HG03439 (cell line): ENCODE measurements at regions not wholly inside any gene's neighbourhood (a gene's known extent, or its start where the extent isn't known, plus 50 kb on each side); places are given as distances from the start of the nearest gene placed in this dataset.

Experiments
- ATAC-seq: cut with Tn5 transposase; IDR thresholded peaks from one replicate; pipeline ENCODE4 v1.9.1; 2021; ENCODE audit warnings: mild to moderate bottlenecking, moderate library complexity; ENCODE audit not compliant: unreplicated experiment

- no peak for ATAC-seq
Observed at GRCh38 chr15:39059917-39060316, 495.3 kb upstream of the RASGRP1 start.

- ATAC-seq: no peak
Observed at GRCh38 chr15:39061952-39062464, 497.4 kb upstream of the RASGRP1 start.

GRCh38 chr15:39066677-39067076 lies 502.1 kb upstream of the RASGRP1 start:
- ATAC-seq: no peak

GRCh38 chr15:39074341-39074985 lies 506.4 kb upstream of the THBS1 start:
- no peak for ATAC-seq

- ATAC-seq: no peak
Observed at GRCh38 chr15:39075311-39075710, 505.6 kb upstream of the THBS1 start.

- ATAC-seq: no peak
Observed at GRCh38 chr15:39075756-39076341, 505.0 kb upstream of the THBS1 start.

- no peak for ATAC-seq
Observed at GRCh38 chr15:39078026-39078425, 502.9 kb upstream of the THBS1 start.

- ATAC-seq: no peak
Observed at GRCh38 chr15:39079296-39079847, 501.5 kb upstream of the THBS1 start.

- no peak for ATAC-seq
Observed at GRCh38 chr15:39083213-39083612, 497.7 kb upstream of the THBS1 start.

- no peak for ATAC-seq
Observed at GRCh38 chr15:39084674-39085530, 496.0 kb upstream of the THBS1 start.

- ATAC-seq: no peak
Observed at GRCh38 chr15:39086641-39087040, 494.2 kb upstream of the THBS1 start.

GRCh38 chr15:39088156-39088555 lies 492.7 kb upstream of the THBS1 start:
- no peak for ATAC-seq

- ATAC-seq: no peak
Observed at GRCh38 chr15:39092354-39092753, 488.5 kb upstream of the THBS1 start.

GRCh38 chr15:39092761-39093160 lies 488.1 kb upstream of the THBS1 start:
- ATAC-seq: no peak

- ATAC-seq: no peak
Observed at GRCh38 chr15:39094116-39094515, 486.8 kb upstream of the THBS1 start.

- no peak for ATAC-seq
Observed at GRCh38 chr15:39095218-39095879, 485.5 kb upstream of the THBS1 start.

- no peak for ATAC-seq
Observed at GRCh38 chr15:39096608-39097205, 484.2 kb upstream of the THBS1 start.

GRCh38 chr15:39099524-39099923 lies 481.4 kb upstream of the THBS1 start:
- no peak for ATAC-seq

GRCh38 chr15:39100106-39100660 lies 480.7 kb upstream of the THBS1 start:
- ATAC-seq: no peak

- ATAC-seq: no peak
Observed at GRCh38 chr15:39102431-39102830, 478.4 kb upstream of the THBS1 start.
